Adrenal gland (tissue), 5 donors: ENCODE measurements at regions not wholly inside any gene's neighbourhood (a gene's known extent, or its start where the extent isn't known, plus 50 kb on each side); places are given as distances from the start of the nearest gene placed in this dataset.

Source experiments
- CTCF ChIP-seq, 6 experiments: fragments of 450-650 bp in 4 of 6; fragments of 200-600 bp in 2 of 6; sonication (generic) in 1 of 6; IDR thresholded peaks; 1 replicate in 5 of 6; 2 replicates in 1 of 6; pipeline versions ENCODE4 v1.5.1 to v1.8.0; 2016 to 2021; ENCODE audit warnings: antibody characterized with exemption in 6 of 6, mild to moderate bottlenecking in 2 of 6, moderate library complexity in 1 of 6
- POLR2A ChIP-seq, 2 donors: fragments of 450-650 bp; IDR thresholded peaks; one replicate each; pipeline ENCODE4 v1.6.1; 2017; ENCODE audit warnings: antibody characterized with exemption in 2 of 2, mild to moderate bottlenecking in 2 of 2, moderate library complexity in 1 of 2
- donor health status: DM: no; HTN: no; CAD: no.

- TF ChIP-seq CTCF (IDR thresholded peaks at IDR 0.05): no peak
- TF ChIP-seq POLR2A (IDR thresholded peaks at IDR 0.05): no peak
Observed at GRCh38 chr3:30399394-30400181, 206.8 kb upstream of the TGFBR2 start.
